Thoracic aorta (tissue), 2 donors: ENCODE measurements at regions not wholly inside any gene's neighbourhood (a gene's known extent, or its start where the extent isn't known, plus 50 kb on each side); places are given as distances from the start of the nearest gene placed in this dataset.

Experiments used
- ATAC-seq: fragments of 150-250 bp; one replicate; pipeline ENCODE4 v1.8.0; 2017; ENCODE audit warnings: low read depth; ENCODE audit not compliant: insufficient number of reproducible peaks, low FRiP score
- DNase-seq: peaks from one replicate; pipeline ENCODE4 v3.0.0-alpha.2; 2020; ENCODE audit warnings: low spot score
- H3K27ac ChIP-seq, 2 donors: fragments of 200-600 bp; sonication (generic); 1 replicate in 1 of 2; 2 replicates in 1 of 2; pipeline ENCODE4 v1.5.1; 2016; ENCODE audit warnings: mild to moderate bottlenecking in 2 of 2, moderate library complexity in 2 of 2
- H3K27me3 ChIP-seq: fragments of 200-600 bp; sonication (generic); replicated peaks from 2 replicates; pipeline ENCODE4 v1.6.0; 2016; ENCODE audit warnings: mild to moderate bottlenecking; ENCODE audit not compliant: insufficient read depth
- H3K36me3 ChIP-seq: fragments of 200-600 bp; sonication (generic); one replicate; pipeline ENCODE4 v1.5.1; 2016
- H3K4me1 ChIP-seq, 2 donors: fragments of 200-600 bp; sonication (generic); 1 replicate in 1 of 2; 2 replicates in 1 of 2; pipeline versions ENCODE4 v1.5.1 to v1.6.0; 2016; ENCODE audit warnings: low read depth in 2 of 2, mild to moderate bottlenecking in 1 of 2; ENCODE audit not compliant: control insufficient read depth in 1 of 2
- H3K4me3 ChIP-seq: fragments of 200-600 bp; sonication (generic); 2 replicates; pipeline ENCODE4 v1.5.1; 2016; ENCODE audit warnings: mild to moderate bottlenecking
- H3K9me3 ChIP-seq: fragments of 200-600 bp; sonication (generic); 2 replicates; pipeline ENCODE4 v1.5.1; 2016
- TF ChIP-seq, protein P1 (sequence below): fragments of 200-600 bp; sonication (generic); IDR thresholded peaks from one replicate; pipeline ENCODE4 v1.5.1; 2019; ENCODE audit warnings: antibody characterized with exemption

GRCh38 chr4:60081839-60082238 is 1118.3 kb upstream of the ADGRL3 start:
- no peak for DNase-seq
- no peaks in the 10 kb centered on the region for H3K4me1 ChIP-seq
- H3K36me3 ChIP-seq, result no peaks in the 10 kb centered on the region
- ATAC-seq, result no peak
- H3K27ac ChIP-seq, result no peak overlapping the region
- no peak overlapping the region for H3K4me3 ChIP-seq
- TF ChIP-seq, protein P1, sequence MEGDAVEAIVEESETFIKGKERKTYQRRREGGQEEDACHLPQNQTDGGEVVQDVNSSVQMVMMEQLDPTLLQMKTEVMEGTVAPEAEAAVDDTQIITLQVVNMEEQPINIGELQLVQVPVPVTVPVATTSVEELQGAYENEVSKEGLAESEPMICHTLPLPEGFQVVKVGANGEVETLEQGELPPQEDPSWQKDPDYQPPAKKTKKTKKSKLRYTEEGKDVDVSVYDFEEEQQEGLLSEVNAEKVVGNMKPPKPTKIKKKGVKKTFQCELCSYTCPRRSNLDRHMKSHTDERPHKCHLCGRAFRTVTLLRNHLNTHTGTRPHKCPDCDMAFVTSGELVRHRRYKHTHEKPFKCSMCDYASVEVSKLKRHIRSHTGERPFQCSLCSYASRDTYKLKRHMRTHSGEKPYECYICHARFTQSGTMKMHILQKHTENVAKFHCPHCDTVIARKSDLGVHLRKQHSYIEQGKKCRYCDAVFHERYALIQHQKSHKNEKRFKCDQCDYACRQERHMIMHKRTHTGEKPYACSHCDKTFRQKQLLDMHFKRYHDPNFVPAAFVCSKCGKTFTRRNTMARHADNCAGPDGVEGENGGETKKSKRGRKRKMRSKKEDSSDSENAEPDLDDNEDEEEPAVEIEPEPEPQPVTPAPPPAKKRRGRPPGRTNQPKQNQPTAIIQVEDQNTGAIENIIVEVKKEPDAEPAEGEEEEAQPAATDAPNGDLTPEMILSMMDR, result no peak
- H3K9me3 ChIP-seq, result no peaks in the 10 kb centered on the region
- no peaks in the 10 kb centered on the region for H3K27me3 ChIP-seq

- H3K36me3 ChIP-seq, result no peaks in the 10 kb centered on the region
- no peaks in the 10 kb centered on the region for H3K4me1 ChIP-seq
- H3K27ac ChIP-seq, result no peak overlapping the region
- TF ChIP-seq, protein P1, result no peak
- no peak overlapping the region for H3K4me3 ChIP-seq
- no peaks in the 10 kb centered on the region for H3K9me3 ChIP-seq
- no peak for ATAC-seq
- no peaks in the 10 kb centered on the region for H3K27me3 ChIP-seq
- DNase-seq, result no peak
Observed at GRCh38 chr4:60088807-60089486, 1111.2 kb upstream of the ADGRL3 start.

GRCh38 chr4:60089546-60090273 is 1110.4 kb upstream of the ADGRL3 start:
- TF ChIP-seq, protein P1, result no peak
- Histone ChIP-seq H3K27ac (no peak overlapping the region), H3K4me3 (no peak overlapping the region), H3K9me3 (no peaks in the 10 kb centered on the region), H3K36me3 (no peaks in the 10 kb centered on the region), H3K4me1 (no peaks in the 10 kb centered on the region), H3K27me3 (no peaks in the 10 kb centered on the region)
- no peak for ATAC-seq
- DNase-seq, result no peak

DNA sequence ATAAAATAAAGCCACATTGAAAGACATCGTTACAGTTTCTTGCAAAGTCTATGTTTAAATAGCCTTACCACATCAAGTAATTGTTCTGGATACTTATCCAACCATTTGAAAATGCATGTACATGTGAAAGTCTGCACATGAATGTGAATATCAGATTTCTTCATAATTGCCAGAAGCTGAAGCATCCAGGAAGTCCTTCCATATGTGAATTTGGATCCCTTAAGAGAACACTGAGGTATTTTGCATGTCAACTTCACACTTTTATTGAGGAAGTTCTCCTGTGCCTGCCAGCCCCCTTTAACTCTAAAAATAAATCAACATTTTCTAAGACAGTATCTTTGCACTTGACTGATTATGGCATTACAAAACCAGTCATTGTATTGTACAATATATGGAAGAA is 1103.5 kb upstream of the ADGRL3 start:
- Histone ChIP-seq H3K27ac (no peak overlapping the region), H3K27me3 (no peaks in the 10 kb centered on the region), H3K36me3 (no peaks in the 10 kb centered on the region), H3K4me3 (no peak overlapping the region), H3K4me1 (no peaks in the 10 kb centered on the region), H3K9me3 (no peaks in the 10 kb centered on the region)
- no peak for ATAC-seq
- TF ChIP-seq, protein P1, result no peak
- DNase-seq, result no peak

- DNase-seq (no peak), ATAC-seq (no peak)
- no peaks in the 10 kb centered on the region for H3K27me3 ChIP-seq
- H3K9me3 ChIP-seq, result no peaks in the 10 kb centered on the region
- H3K36me3 ChIP-seq, result no peaks in the 10 kb centered on the region
- H3K27ac ChIP-seq, result no peak overlapping the region
- no peak overlapping the region for H3K4me3 ChIP-seq
- TF ChIP-seq, protein P1, result no peak
- peaks cover 0 to 3% of the 10 kb centered on the region in 2 donors for H3K4me1 ChIP-seq
Observed at GRCh38 chr4:60116592-60116991, 1083.5 kb upstream of the ADGRL3 start.
